Stomach (tissue), 4 donors: ENCODE measurements at regions not wholly inside any gene's neighbourhood (a gene's known extent, or its start where the extent isn't known, plus 50 kb on each side); places are given as distances from the start of the nearest gene placed in this dataset.
A peak's percentile ranks its signal among the peaks of the same experiment; 100 is the strongest.

ENCODE experiments used
- EP300 ChIP-seq: sonication (generic); formaldehyde crosslinking; IDR thresholded peaks from one replicate; pipeline ENCODE4 v1.6.1; 2017; ENCODE audit warnings: antibody characterized with exemption
- POLR2A ChIP-seq, 4 donors: fragments of 450-650 bp; IDR thresholded peaks; one replicate each; pipeline ENCODE4 v1.6.1; 2016; ENCODE audit warnings: antibody characterized with exemption in 4 of 4, control low read depth in 2 of 4, mild to moderate bottlenecking in 1 of 4, moderate library complexity in 1 of 4
- POLR2AphosphoS5 ChIP-seq, 3 donors: sonication (generic); formaldehyde crosslinking; IDR thresholded peaks; one replicate each; pipeline ENCODE4 v1.6.1; 2016; ENCODE audit warnings: antibody characterized with exemption in 3 of 3
- TF ChIP-seq, protein P1 (sequence below), 7 experiments: fragments of 450-650 bp in 4 of 7; fragments of 200-600 bp in 3 of 7; sonication (generic) in 3 of 7; IDR thresholded peaks; one replicate each; pipeline ENCODE4 v1.5.1; 2016 to 2019; ENCODE audit warnings: antibody characterized with exemption in 7 of 7, control low read depth in 2 of 7, mild to moderate bottlenecking in 1 of 7

- TF ChIP-seq POLR2A (IDR thresholded peaks at IDR 0.05) (no peak), POLR2AphosphoS5 (IDR thresholded peaks at IDR 0.05) (peak in 1 of 3 donors; percentile 33), EP300 (no peak)
- TF ChIP-seq, protein P1, sequence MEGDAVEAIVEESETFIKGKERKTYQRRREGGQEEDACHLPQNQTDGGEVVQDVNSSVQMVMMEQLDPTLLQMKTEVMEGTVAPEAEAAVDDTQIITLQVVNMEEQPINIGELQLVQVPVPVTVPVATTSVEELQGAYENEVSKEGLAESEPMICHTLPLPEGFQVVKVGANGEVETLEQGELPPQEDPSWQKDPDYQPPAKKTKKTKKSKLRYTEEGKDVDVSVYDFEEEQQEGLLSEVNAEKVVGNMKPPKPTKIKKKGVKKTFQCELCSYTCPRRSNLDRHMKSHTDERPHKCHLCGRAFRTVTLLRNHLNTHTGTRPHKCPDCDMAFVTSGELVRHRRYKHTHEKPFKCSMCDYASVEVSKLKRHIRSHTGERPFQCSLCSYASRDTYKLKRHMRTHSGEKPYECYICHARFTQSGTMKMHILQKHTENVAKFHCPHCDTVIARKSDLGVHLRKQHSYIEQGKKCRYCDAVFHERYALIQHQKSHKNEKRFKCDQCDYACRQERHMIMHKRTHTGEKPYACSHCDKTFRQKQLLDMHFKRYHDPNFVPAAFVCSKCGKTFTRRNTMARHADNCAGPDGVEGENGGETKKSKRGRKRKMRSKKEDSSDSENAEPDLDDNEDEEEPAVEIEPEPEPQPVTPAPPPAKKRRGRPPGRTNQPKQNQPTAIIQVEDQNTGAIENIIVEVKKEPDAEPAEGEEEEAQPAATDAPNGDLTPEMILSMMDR (IDR thresholded peaks at IDR 0.05) = peak in 5 of 7 experiments; percentile 54 to 76 (median 71)
Measured at GRCh38 chr3:28667646-28668621, 319.3 kb upstream of the AZI2 start.
